GM19452 (cell line): ENCODE measurements at regions not wholly inside any gene's neighbourhood (a gene's known extent, or its start where the extent isn't known, plus 50 kb on each side); places are given as distances from the start of the nearest gene placed in this dataset.
"Not testable (repeated sequence)": the region's sequence is repeated elsewhere in the genome, so short reads cannot be mapped to it uniquely, and the experiment has no call there.

Source experiments
- ATAC-seq: cut with Tn5 transposase; IDR thresholded peaks from one replicate; pipeline ENCODE4 v1.9.1; 2021; ENCODE audit not compliant: unreplicated experiment

DNA sequence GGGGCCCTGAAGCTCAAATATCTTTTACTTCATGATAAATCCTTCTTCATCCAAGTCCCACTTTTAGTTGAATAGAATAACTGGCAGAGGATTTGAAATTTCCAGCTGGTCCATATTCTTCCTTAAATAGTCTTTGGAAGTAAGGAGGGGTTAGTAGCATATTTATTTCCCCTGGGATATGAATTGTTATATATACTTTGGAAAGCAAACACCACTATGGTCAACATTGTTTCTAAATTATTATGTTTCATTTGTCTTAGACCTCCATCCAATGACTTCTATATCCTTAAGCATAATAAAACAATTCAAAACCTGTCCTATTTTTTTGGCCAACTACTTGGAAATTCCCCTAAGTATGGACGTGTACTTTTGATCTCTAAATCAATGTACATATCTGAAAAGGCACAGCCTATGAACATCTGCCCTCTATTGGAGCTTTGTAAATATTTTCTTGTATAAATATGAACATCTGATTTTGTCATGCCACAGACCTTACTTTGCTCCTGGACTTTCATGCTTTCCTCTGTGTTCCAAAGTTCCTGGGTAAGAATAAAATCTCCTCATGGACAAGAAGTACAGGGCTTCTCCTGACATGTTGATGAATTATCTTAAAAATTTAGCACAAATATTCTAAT is 1212.0 kb downstream of the GALC start:
- no peak for ATAC-seq

DNA sequence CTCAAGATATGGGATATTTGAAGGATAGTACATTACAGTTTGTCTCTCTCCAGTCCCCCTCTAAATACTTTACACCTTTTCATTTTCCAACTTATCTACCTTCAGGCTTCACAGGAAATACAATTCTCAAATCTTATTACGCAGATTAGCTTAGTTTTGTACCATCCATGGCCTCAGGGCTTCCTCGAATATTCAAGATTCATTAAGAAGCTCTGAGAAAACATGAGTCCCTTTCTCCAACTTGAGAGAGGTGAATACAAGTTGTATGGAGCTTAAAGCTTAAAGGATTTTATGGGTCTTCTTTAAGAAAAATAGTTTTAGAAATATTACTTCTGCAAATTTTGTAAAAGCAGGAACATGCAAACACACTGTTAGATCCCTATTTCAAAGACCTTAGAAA is 1212.5 kb downstream of the GALC start:
- ATAC-seq: no peak

- ATAC-seq: no peak
These were observed 1213.6 kb downstream of the GALC start for GRCh38 chr14:86779416-86779815.

- ATAC-seq: no peak
These were observed 1214.9 kb downstream of the GALC start for GRCh38 chr14:86777963-86778602.

DNA sequence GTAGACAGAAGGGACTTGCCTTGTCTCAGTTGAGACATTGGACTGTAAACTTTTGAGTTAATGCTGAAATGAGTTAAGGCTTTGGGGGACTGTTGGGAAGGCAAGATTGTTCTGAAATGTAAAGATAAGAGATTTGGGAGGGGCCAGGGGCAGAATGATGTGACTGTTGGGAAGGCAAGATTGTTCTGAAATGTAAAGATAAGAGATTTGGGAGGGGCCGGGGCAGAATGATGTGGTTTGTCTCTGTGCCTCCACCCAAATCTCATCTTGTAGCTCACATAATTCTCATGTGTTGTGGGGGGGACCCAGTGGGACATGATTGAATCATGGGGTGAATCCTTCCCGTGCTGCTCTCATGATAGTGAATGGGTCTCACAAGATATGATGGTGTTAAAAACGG is 1217.1 kb downstream of the GALC start:
- ATAC-seq: not testable (repeated sequence)

DNA sequence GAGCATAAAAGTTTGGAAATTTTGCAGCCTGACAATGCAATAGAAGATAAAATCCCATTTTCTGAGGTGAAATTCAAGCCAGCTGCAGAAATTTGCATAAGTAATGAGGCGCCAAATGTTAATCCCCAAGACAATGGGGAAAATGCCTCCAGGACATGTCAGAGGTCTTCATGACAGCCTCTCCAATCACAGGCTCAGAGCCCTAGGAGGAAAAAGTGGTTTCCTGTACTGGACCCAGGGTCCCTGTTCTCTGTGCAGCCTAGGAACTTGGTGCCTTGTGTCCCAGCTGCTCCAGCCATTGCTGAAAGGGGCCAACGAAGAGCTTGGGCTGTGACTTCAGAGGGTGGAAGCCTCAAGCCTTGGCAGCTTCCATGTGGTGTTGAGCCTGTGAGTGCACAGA is 1218.1 kb downstream of the GALC start:
- ATAC-seq: no peak

DNA sequence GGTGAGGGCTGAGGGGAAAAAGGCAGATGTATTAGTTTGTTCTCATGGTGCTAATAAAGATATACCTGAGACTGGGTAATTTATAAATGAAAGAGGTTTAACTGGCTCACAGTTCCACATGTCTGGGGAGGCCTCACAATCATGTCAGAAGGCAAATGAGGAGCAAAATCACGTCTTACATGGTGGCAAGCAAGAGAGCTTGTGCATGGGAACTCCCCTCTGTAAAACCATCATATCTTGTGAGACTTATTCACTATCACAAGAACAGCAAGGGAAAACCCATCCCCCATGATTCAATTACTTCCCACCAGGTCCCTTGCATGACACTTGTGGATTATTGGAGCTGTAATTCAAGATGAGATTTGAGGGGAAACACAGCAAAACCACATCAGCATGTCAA is 1220.9 kb downstream of the GALC start:
- no peak for ATAC-seq

DNA sequence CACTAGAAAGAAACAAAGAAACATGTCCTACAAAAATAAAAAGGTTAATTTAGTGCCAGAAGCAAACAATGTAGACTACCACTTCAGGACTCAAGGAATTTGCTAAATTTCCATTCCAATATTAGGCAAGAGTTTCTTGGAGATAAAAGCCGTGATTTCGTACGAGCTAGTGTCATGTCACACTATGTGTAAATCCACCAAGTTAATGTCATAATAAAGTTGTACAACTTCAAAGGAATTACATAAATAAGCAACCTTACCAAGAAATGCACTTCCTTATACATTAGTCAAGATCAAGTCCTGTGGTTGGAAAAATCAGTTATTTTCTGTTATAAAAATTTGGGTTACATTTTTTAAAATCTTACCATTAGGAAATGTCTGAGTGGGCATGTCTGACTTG is 1222.8 kb downstream of the GALC start:
- ATAC-seq: no peak

- no peak for ATAC-seq
These were observed 1226.5 kb downstream of the GALC start for GRCh38 chr14:86766469-86766868.

DNA sequence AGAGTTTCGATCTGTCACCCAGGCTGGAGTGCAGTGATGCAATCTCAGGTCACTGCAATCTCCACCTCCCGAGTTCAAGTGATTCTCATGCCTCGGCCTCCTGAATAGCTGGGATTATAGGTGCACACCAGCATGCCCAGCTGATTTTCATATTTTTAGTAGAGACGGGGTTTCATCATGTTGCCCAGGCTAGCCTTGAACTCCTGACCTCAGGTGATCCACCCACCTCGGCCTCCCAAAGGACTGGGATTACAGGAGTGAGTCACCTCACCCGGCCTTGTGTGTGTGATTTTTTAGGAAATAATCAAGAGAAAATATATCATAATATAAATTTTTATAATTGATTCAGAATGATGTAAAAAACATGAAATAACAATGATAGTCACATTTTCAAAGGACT is 1231.4 kb downstream of the GALC start:
- no peak for ATAC-seq

DNA sequence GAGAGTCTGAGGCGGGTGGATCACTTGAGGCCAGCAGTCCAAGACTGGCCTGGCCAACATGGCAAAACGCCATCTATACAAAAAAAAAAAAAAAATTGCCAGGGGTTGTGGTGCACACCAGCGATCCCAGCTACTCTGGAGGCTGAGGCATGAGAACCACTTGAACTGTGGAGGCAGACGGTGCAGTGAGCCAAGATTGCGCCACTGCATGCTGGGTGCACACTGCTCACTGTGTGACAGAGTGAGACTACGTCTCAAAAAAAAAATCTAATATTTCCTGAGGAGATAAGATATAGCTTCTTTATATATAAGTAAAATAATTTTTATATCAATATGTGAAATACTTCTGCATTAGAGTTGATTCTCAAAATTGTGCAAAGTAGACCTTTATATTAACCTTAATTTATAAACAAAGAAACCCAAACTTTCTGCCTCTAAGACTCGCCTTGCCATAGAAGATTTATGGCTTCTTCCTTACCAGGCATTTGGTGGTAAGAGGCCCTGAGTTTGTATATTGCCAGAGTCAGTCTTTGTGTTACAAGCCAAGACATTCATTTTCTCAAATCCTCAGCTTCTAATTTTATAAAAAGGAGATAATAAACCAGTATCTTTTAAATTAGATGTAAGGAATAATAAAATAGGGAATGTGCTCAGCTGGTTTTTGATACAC is 1226.7 kb downstream of the FLRT2 start:
- no peak for ATAC-seq

GRCh38 chr14:86750488-86750887 is 1220.5 kb downstream of the FLRT2 start:
- ATAC-seq: not testable (repeated sequence)

- ATAC-seq: no peak
These were observed 1209.8 kb downstream of the FLRT2 start for GRCh38 chr14:86739761-86740160.

- not testable (repeated sequence) for ATAC-seq
These were observed 1201.5 kb downstream of the FLRT2 start for GRCh38 chr14:86731427-86731826.

DNA sequence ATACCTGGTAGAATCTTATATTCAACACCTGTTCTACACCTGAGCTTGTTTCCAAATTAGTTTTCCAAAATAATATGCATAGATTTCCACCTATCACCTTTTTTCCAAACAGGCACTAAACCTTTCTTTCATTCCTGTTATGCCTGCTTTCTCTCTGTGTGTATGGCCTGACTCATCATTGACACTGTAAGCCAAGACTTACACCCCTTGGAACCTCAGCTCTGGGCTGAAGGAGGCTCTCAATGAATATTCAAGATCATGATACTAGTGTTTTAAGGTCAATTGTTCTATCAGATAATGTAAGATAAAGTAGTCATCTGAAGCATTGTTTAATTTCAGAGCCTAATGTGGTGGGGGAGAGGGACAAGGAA is 1193.3 kb downstream of the FLRT2 start:
- no peak for ATAC-seq

DNA sequence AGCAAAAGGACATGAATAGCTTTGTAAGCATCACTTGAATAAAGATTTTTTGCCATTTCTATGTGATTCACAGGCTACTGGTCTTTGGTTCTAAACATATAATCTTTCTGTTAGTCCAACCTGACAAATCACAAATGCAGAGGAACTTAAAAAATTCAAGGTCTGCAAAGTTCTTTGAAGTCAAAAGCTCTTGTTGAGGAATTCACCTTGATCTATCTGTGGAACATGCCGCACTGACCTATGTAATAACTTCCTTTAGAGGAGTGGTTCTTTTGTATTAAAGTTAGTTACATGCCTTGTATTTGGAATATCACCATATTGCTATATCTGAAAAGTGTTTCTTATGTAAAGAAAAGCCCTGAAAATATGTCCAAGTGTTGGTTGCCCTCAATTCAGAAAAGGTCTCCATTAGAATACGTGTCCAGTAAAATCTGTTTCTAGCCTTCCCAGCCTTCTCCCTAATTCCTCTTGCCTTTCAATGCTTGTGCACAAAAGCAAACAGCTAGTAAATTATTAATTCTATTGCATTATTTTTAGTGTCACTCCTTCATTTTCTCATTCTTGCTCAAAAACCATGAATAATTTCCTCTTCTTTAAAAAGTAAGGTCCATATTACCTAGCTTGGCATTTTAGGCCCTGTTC is 1192.8 kb downstream of the FLRT2 start:
- ATAC-seq: no peak

DNA sequence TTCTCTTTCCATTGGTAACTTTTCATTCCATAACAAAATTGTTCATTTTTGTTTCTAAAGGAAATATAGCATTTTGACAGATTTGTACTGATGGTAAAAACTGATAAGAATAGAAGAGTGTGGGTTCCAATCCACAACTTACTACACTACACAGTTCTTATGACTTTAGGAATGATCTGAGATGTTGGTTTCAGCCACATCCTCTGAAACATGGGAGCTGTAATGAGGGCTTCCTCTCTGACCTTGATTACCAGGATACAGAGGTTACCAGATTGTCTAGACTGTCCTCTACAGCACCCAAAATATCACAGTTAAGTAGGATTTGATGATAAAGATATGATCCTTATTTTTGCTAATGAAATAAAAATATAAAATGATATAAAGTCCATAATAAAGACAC is 1184.6 kb downstream of the FLRT2 start:
- no peak for ATAC-seq

- ATAC-seq: no peak
These were observed 1184.2 kb downstream of the FLRT2 start for GRCh38 chr14:86714153-86714552.

DNA sequence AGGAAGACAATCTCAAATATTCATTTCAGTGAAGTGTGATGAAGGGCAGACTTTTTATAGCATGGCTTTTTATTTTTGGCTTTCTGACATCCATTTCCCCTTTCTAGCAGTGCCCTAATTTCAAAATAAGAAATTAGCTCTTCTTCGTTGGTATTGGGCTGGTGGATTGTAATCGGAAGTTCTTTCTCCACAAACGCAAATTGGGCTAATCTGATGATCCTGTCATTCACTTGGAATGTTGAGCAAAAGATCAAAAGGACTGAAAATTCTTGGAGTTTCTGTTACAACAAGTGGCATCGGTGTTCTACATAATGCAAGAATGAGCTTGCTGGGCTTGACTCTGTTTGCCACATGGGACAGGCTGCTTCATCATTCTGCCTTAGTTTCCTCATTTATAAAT is 1182.8 kb downstream of the FLRT2 start:
- no peak for ATAC-seq

DNA sequence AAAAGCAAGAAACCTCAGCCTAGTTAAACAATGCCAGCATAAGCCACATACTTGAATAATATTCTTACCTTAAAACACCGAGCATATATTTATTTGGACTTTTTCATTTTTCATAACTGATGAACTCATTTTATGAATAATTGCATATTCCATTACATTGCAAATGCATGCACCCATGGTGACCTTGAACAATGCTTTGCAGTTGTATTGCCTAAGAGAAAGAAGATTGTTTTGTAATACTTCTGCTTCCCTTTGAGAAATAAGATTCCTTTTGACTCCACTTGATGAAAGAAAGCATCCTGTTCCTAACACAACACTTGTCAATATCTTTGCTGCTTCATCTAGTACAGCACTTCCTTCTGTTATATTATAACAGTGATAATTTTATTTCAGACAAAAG is 1182.2 kb downstream of the FLRT2 start:
- no peak for ATAC-seq

GRCh38 chr14:86708846-86709339 is 1178.9 kb downstream of the FLRT2 start:
- ATAC-seq: no peak

DNA sequence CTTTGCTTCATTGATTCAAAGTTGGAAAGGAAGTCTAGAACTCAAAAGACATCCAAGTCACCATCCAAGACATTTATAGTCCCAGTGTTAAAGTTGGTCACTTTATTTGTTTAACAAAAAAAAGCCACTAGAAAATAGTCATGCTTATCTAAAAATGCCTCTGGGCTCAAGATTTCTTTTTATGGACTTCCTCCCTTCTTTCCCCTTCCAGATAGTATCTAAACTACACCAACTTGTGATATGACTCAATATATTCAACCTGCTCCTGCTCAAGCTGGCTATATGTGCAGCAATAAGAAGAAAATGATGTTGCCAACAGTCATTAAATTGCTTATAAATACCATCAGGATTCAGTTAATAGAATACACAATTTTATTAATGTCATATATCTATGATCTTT is 1177.1 kb downstream of the FLRT2 start:
- ATAC-seq: no peak
